CD4-positive, alpha-beta T cell (primary cell): ENCODE measurements at regions not wholly inside any gene's neighbourhood (a gene's known extent, or its start where the extent isn't known, plus 50 kb on each side); places are given as distances from the start of the nearest gene placed in this dataset.

Experiments used
- ATAC-seq: fragments of 200-7000 bp; cut with Tn5 transposase; one replicate; pipeline ENCODE4 v1.10.0; 2022; ENCODE audit warnings: mild to moderate bottlenecking; ENCODE audit not compliant: poor library complexity
- CTCF ChIA-PET: fragments of 350-600 bp; sonication (Branson Sonifier 250); formaldehyde crosslinking; loops from one replicate; lab custom pipeline; 2021; ENCODE audit warnings: antibody characterized with exemption, inconsistent platforms; lab: Charles Lee
- POLR2A ChIA-PET: fragments of 350-600 bp; sonication (Branson Sonifier 250); formaldehyde crosslinking; loops from one replicate; lab custom pipeline; 2021; ENCODE audit warnings: antibody characterized with exemption, inconsistent platforms; lab: Charles Lee
- DNase-seq, 14 experiments: peaks; one replicate each; pipeline ENCODE4 v3.0.0-alpha.2; 2013 to 2020; ENCODE audit warnings: mixed read lengths in 2 of 14
- H3K27ac ChIP-seq, 2 donors: one replicate each; pipeline versions ENCODE4 v1.5.1 to v1.7.0; 2013; ENCODE audit warnings: low read length in 2 of 2, low read depth in 1 of 2, mild to moderate bottlenecking in 1 of 2
- H3K27me3 ChIP-seq, 2 experiments: 1 replicate in 1 of 2; 2 replicates in 1 of 2; pipeline versions ENCODE4 v1.6.1 to v1.7.0; 2013; ENCODE audit warnings: low read length in 2 of 2, control low read depth in 1 of 2, mild to moderate bottlenecking in 1 of 2, moderate library complexity in 1 of 2; ENCODE audit not compliant: insufficient read depth in 2 of 2, control insufficient read depth in 1 of 2
- H3K36me3 ChIP-seq: one replicate; pipeline ENCODE4 v1.6.1; 2013; ENCODE audit warnings: low read length, control low read depth; ENCODE audit not compliant: insufficient read depth
- H3K4me1 ChIP-seq: one replicate; pipeline ENCODE4 v1.6.1; 2013; ENCODE audit warnings: low read length, control low read depth; ENCODE audit not compliant: insufficient read depth
- H3K4me3 ChIP-seq: one replicate; pipeline ENCODE4 v1.5.1; 2013; ENCODE audit warnings: mild to moderate bottlenecking, low read length, moderate library complexity
- H3K9me3 ChIP-seq, 2 experiments: 1 replicate in 1 of 2; 2 replicates in 1 of 2; pipeline versions ENCODE4 v1.6.1 to v1.7.0; 2013; ENCODE audit warnings: low read length in 2 of 2, mild to moderate bottlenecking in 2 of 2, control low read depth in 1 of 2, moderate library complexity in 1 of 2; ENCODE audit not compliant: control insufficient read depth in 1 of 2, insufficient read depth in 1 of 2
- H3K27ac Mint-ChIP-seq: one replicate; pipeline ENCODE4 v1.8.0; 2020; ENCODE audit warnings: mixed read lengths
- H3K27me3 Mint-ChIP-seq: one replicate; pipeline ENCODE4 v1.8.0; 2021; ENCODE audit warnings: mixed read lengths
- H3K36me3 Mint-ChIP-seq: one replicate; pipeline ENCODE4 v1.8.0; 2021; ENCODE audit warnings: low read depth, mixed read lengths
- H3K4me1 Mint-ChIP-seq: one replicate; pipeline ENCODE4 v1.8.0; 2021; ENCODE audit warnings: low read depth, mixed read lengths
- H3K4me3 Mint-ChIP-seq: one replicate; pipeline ENCODE4 v1.8.0; 2020; ENCODE audit warnings: mild to moderate bottlenecking, mixed read lengths
- H3K9me3 Mint-ChIP-seq: one replicate; pipeline ENCODE4 v1.8.0; 2020; ENCODE audit warnings: mixed read lengths
- CTCF ChIP-seq: fragments of 200-600 bp; IDR thresholded peaks from one replicate; pipeline ENCODE4 v1.8.0; 2022; ENCODE audit warnings: antibody characterized with exemption, mild to moderate bottlenecking
- intact Hi-C, 2 experiments: fragments of 100-400 bp; cut with DNase I in 1 of 2; cut with micrococcal nuclease in 1 of 2; formaldehyde crosslinking; loops; one replicate each; pipeline versions ENCODE4 v1.15.1 to v1.9.0; 2023 to 2025; cut with DNase I, micrococcal nuclease

GRCh38 chr9:32866273-32866672 lies 82.9 kb downstream of the TMEM215 start:
- no peak overlapping the region for H3K27ac ChIP-seq
- no peak for TF ChIP-seq CTCF
- ChIA-PET CTCF (no interaction called here), POLR2A (no interaction called here)
- H3K36me3 ChIP-seq: no peaks in the 10 kb centered on the region
- Mint-ChIP-seq H3K27me3 (no peaks in the 10 kb centered on the region), H3K9me3 (no peaks in the 10 kb centered on the region), H3K4me1 (no peaks in the 10 kb centered on the region), H3K36me3 (no peaks in the 10 kb centered on the region), H3K4me3 (no peak overlapping the region), H3K27ac (no peak overlapping the region)
- H3K4me3 ChIP-seq: no peak overlapping the region
- peaks cover 0 to 5% of the 10 kb centered on the region in 2 experiments for H3K27me3 ChIP-seq
- H3K4me1 ChIP-seq: no peaks in the 10 kb centered on the region
- DNase-seq (no peak), ATAC-seq (no peak)
- H3K9me3 ChIP-seq: no peaks in the 10 kb centered on the region
- intact Hi-C loops: no loop called here

- ChIA-PET CTCF (no interaction called here), POLR2A (no interaction called here)
- no peaks in the 10 kb centered on the region for H3K36me3 Mint-ChIP-seq
- intact Hi-C loops: no loop called here
- Histone ChIP-seq H3K4me1 (no peaks in the 10 kb centered on the region), H3K36me3 (no peaks in the 10 kb centered on the region), H3K27me3 (no peaks in the 10 kb centered on the region), H3K27ac (no peak overlapping the region), H3K4me3 (no peak overlapping the region), H3K9me3 (no peaks in the 10 kb centered on the region)
- no peak for DNase-seq
- no peak overlapping the region for H3K27ac Mint-ChIP-seq
- no peaks in the 10 kb centered on the region for H3K4me1 Mint-ChIP-seq
- no peak overlapping the region for H3K4me3 Mint-ChIP-seq
- H3K9me3 Mint-ChIP-seq: no peaks in the 10 kb centered on the region
- no peaks in the 10 kb centered on the region for H3K27me3 Mint-ChIP-seq
- no peak for TF ChIP-seq CTCF
- ATAC-seq: no peak
Measured at GRCh38 chr9:32867026-32867425, 83.7 kb downstream of the TMEM215 start.

- CTCF ChIA-PET: no interaction called here
- H3K4me3 ChIP-seq: no peak overlapping the region
- H3K27ac ChIP-seq: no peak overlapping the region
- H3K27me3 Mint-ChIP-seq: no peaks in the 10 kb centered on the region
- H3K36me3 ChIP-seq: no peaks in the 10 kb centered on the region
- DNase-seq: no peak
- no peaks in the 10 kb centered on the region for H3K4me1 ChIP-seq
- H3K27me3 ChIP-seq: no peaks in the 10 kb centered on the region
- no peaks in the 10 kb centered on the region for H3K9me3 ChIP-seq
- no peak for TF ChIP-seq CTCF
- POLR2A ChIA-PET: no interaction called here
- no peak overlapping the region for H3K4me3 Mint-ChIP-seq
- no peaks in the 10 kb centered on the region for H3K4me1 Mint-ChIP-seq
- H3K27ac Mint-ChIP-seq: no peak overlapping the region
- H3K36me3 Mint-ChIP-seq: no peaks in the 10 kb centered on the region
- H3K9me3 Mint-ChIP-seq: no peaks in the 10 kb centered on the region
- no peak for ATAC-seq
- intact Hi-C loops: no loop called here
Measured at GRCh38 chr9:32867601-32868204, 84.4 kb downstream of the TMEM215 start.
